Ectodermal cell (in vitro differentiated cells): ENCODE measurements at regions not wholly inside any gene's neighbourhood (a gene's known extent, or its start where the extent isn't known, plus 50 kb on each side); places are given as distances from the start of the nearest gene placed in this dataset.

Experiments
- H3K27ac ChIP-seq: 2 replicates; pipeline ENCODE4 v1.7.0; 2013; ENCODE audit warnings: mild to moderate bottlenecking, low read depth, low read length; ENCODE audit not compliant: insufficient read depth, poor library complexity, severe bottlenecking
- H3K27me3 ChIP-seq: 2 replicates; pipeline ENCODE4 v1.7.0; 2013; ENCODE audit warnings: mild to moderate bottlenecking, low read length; ENCODE audit not compliant: insufficient read depth, control insufficient read depth, poor library complexity, severe bottlenecking
- H3K36me3 ChIP-seq: one replicate; pipeline ENCODE4 v1.7.0; 2013; ENCODE audit warnings: low read length; ENCODE audit not compliant: control insufficient read depth, insufficient read depth
- H3K4me1 ChIP-seq: one replicate; pipeline ENCODE4 v1.7.0; 2013; ENCODE audit warnings: low read length; ENCODE audit not compliant: control insufficient read depth, insufficient read depth
- H3K4me3 ChIP-seq: 2 replicates; pipeline ENCODE4 v1.7.0; 2013; ENCODE audit warnings: low read depth, low read length, control low read depth; ENCODE audit not compliant: insufficient read depth
- H3K9me3 ChIP-seq: 2 replicates; pipeline ENCODE4 v1.7.0; 2013; ENCODE audit warnings: mild to moderate bottlenecking, low read length, moderate library complexity; ENCODE audit not compliant: control insufficient read depth
- WGBS, 2 experiments: methylation state at CpG; one replicate each; pipeline ENCODE4 v1.1.7; 2013; ENCODE audit warnings: missing lambda C conversion rate in 2 of 2; 5-methylcytosine and 5-hydroxymethylcytosine counted together

DNA sequence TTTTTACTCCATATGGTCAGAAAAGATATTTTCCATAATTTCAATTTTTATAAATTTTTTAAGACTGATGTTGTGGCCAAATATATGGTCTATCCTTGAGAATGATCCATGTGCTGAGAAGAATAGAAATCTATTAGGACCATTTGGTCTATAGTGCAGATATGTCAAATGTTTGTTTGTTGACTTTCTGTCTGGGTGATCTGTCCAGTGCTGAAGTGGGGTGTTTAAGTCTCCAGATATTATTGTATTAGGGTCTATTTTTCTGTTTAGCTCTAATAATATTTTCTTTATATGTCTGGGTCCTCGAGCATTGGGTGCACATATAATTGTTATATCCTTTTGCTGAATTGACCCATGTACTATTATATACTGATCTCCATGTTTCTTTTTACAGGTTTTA is 308.9 kb upstream of the LMO3 start:
- no CpG with 5 or more reads among the region's 1 CpG for WGBS, 2 experiments
- no peaks in the 10 kb centered on the region for H3K9me3 ChIP-seq
- no peaks in the 10 kb centered on the region for H3K27me3 ChIP-seq
- H3K4me1 ChIP-seq: no peaks in the 10 kb centered on the region
- H3K27ac ChIP-seq: no peak overlapping the region
- no peak overlapping the region for H3K4me3 ChIP-seq
- no peaks in the 10 kb centered on the region for H3K36me3 ChIP-seq

DNA sequence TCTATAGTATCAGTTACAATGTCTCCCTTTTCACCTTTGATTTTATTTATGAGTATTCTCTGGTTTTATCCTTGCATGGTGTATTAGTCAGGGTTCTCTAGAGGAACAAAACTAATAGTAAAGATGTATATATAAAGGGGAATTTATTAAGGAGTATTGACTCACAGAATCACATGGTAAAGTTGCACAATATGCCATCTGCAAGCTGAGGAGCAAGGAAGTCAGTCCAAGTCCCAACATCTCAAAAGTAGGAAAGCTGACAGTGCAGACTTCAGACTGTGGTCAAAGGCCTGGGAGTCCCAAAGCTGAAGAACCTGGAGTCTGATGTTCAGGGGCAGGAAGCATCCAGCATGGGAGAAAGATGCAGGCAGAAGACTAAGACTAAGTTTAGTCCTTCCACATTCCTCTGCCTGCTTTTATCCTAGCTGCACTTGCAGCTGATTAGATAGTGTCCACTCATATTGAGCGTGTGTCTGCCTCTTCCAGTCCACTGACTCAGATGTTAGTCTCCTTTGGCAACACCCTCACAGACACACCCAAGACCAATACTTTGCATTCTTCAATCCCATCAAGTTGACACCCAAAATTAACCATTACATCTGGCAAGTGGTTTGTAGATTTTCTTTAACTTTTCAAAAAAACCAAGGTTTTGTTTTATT is 308.0 kb upstream of the LMO3 start:
- H3K27ac ChIP-seq: no peak overlapping the region
- H3K27me3 ChIP-seq: no peaks in the 10 kb centered on the region
- no peaks in the 10 kb centered on the region for H3K4me1 ChIP-seq
- no peaks in the 10 kb centered on the region for H3K9me3 ChIP-seq
- no peaks in the 10 kb centered on the region for H3K36me3 ChIP-seq
- 91 to 93% methylated on average over 1 of the region's 1 CpG for WGBS, 2 experiments
- no peak overlapping the region for H3K4me3 ChIP-seq

DNA sequence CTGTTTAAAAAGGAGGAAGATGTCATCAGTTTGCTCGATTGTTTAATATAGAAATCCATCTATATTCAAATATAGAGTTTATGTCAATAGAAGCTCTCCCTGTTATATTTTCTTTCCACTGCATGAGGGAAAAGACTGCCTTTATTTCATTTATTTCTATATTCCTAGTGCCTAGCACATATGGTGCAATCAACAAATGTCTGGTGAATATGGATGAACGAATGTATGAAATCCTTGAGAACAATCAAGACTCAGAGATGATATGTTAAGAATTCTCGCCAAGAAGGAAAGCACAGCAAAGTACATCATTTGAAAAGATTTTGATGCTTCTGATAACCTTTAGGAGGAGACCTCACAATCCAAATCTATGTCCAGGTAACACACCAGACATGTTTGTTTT is 296.0 kb upstream of the LMO3 start:
- no peaks in the 10 kb centered on the region for H3K36me3 ChIP-seq
- H3K4me1 ChIP-seq: no peaks in the 10 kb centered on the region
- no peak overlapping the region for H3K4me3 ChIP-seq
- H3K9me3 ChIP-seq: no peaks in the 10 kb centered on the region
- H3K27ac ChIP-seq: no peak overlapping the region
- WGBS, 2 experiments: 90 to 96% methylated on average over 2 of the region's 3 CpGs
- H3K27me3 ChIP-seq: no peaks in the 10 kb centered on the region

DNA sequence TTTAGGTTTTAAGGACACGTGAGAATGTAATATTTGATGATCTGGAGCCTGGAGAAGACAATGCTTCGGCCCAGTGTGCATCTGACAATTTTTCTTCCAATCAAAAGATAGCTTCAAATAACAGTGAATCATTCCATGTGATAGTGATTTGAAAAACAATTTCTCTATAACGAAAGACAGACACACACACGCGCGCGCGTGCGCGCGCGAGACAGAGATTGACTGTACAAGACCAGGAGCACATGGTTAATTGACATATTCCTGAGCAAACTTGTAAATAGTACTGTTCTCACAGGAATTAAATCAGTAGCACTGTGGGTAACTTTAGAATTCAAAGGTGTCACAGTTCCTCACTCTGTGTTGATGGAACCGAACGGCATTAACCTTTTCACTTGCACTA is 287.5 kb upstream of the LMO3 start:
- Histone ChIP-seq H3K27me3 (no peaks in the 10 kb centered on the region), H3K36me3 (no peaks in the 10 kb centered on the region), H3K27ac (no peak overlapping the region), H3K4me1 (no peaks in the 10 kb centered on the region), H3K9me3 (no peaks in the 10 kb centered on the region), H3K4me3 (no peak overlapping the region)
- WGBS, 2 experiments: 96 to 98% methylated on average over 13 to 14 of the region's 14 CpGs

DNA sequence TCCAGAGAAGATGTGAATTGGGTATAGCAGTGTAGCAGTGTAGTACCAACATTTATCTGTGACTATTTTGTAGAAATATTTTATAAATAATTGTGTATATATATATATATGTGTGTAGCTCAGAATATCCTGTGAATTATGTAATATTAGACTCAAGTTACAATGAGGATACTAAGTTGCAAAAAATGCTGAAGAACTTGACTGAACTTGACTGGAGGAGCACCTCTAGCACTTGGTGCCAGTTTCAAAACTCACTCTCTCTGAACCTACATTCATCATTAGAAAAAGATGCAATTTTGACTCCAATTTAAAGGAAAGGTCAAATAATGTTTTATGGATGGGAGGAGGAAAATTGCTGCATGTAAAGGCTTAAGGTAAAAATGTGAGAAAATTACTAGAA is 285.7 kb upstream of the LMO3 start:
- Histone ChIP-seq H3K9me3 (no peaks in the 10 kb centered on the region), H3K27me3 (no peaks in the 10 kb centered on the region), H3K36me3 (no peaks in the 10 kb centered on the region), H3K4me1 (no peaks in the 10 kb centered on the region), H3K4me3 (no peak overlapping the region), H3K27ac (no peak overlapping the region)

DNA sequence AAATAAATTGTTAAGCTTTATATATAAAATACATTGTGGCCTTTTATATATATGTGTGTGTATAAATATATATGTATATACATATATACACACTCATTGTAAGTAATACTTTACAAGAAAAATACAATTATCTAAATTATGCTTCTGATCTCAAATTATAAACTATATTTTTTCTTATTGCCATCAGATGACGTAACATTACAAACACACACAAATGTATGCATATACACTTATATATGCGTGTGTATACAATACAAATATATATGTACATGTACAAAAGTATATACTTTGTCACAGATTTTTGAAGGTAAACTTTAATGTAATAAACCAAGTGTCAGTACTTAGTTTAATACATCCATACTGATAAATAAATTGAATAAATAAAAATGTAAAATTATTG is 278.9 kb upstream of the LMO3 start:
- Histone ChIP-seq H3K4me3 (no peak overlapping the region), H3K27me3 (no peaks in the 10 kb centered on the region), H3K27ac (no peak overlapping the region), H3K9me3 (no peaks in the 10 kb centered on the region), H3K36me3 (no peaks in the 10 kb centered on the region), H3K4me1 (peaks cover 6% of the 10 kb centered on the region)
- no CpG with 5 or more reads among the region's 2 CpGs for WGBS, 2 experiments

DNA sequence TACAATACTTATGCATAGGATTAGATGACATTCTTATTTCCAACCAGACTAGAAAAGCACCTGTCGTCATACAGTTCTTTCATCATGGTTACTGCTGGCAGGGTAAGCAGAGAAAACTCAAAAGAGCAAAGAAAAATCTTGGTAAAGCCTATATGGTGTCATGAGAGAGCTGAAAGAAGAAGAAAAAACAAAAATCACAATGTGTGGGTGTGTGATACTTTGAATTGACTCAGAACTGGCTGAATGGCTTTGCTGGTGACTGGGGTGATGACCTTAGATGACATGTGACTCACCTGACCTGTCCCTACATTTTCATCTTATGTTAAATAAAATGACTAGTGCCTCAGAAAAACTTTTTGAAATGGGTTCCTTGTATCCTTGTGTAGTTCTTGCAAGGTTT is 278.1 kb upstream of the LMO3 start:
- Histone ChIP-seq H3K36me3 (no peaks in the 10 kb centered on the region), H3K9me3 (no peaks in the 10 kb centered on the region), H3K27me3 (no peaks in the 10 kb centered on the region), H3K4me1 (peaks cover 6% of the 10 kb centered on the region), H3K4me3 (no peak overlapping the region), H3K27ac (no peak overlapping the region)
- whole genome bisulfite sequencing, 2 experiments: 82 to 100% methylated on average over 1 of the region's 1 CpG

DNA sequence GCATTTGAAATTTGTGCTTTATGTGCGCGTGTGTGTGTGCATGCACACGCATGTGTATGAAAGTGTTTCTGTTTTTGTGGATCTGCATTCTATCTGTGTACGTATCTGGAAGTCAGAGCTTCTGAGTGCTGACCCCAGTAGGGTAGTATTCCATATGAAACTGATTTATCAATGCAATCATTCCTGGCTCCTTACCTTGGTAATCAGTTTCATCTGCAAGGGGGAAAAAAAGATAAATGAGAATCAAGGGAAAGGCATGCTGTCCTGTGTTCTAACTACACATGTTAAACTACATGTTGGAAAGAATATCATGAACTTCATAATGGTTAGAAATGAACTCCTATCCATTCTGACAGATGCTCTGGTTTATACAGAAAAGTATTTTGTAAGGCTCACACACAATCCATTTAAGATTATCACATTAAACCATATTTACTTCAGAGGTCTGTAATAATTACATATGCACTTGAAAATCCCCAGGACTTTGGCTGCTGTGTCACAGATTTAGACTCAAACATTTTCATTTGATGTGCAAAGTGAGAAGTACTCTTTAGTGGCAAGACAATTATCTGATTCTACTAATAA is 276.1 kb upstream of the LMO3 start:
- Histone ChIP-seq H3K27me3 (no peaks in the 10 kb centered on the region), H3K4me1 (peaks cover 6% of the 10 kb centered on the region), H3K9me3 (no peaks in the 10 kb centered on the region), H3K27ac (no peak overlapping the region), H3K36me3 (no peaks in the 10 kb centered on the region), H3K4me3 (no peak overlapping the region)
- WGBS, 2 experiments: 90 to 97% methylated on average over 4 of the region's 4 CpGs

DNA sequence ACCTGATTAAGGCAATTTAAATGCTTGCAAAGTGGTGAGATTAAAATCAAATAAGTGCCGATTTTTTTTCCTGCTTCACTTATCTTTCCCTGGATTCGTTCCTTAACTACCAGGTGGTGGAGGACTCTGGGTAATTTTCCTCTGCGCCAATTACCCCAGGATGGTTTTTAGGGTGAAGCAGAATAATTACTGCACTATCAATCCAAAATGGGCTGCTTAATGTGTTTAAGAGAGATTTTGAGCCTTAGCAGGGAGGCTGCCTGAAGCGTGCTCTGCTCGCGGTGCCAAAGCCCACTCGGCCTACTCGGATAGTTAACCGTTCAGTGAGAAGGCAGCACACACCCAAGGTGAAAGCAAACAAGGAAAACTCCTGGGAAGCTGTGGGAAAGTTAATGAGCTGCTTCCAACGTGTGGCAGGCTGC is 274.9 kb upstream of the LMO3 start:
- H3K4me3 ChIP-seq: no peak overlapping the region
- peaks cover 6% of the 10 kb centered on the region for H3K4me1 ChIP-seq
- H3K36me3 ChIP-seq: no peaks in the 10 kb centered on the region
- no peaks in the 10 kb centered on the region for H3K9me3 ChIP-seq
- H3K27ac ChIP-seq: no peak overlapping the region
- WGBS, 2 experiments: 54 to 63% methylated on average over 9 to 10 of the region's 10 CpGs
- no peaks in the 10 kb centered on the region for H3K27me3 ChIP-seq

DNA sequence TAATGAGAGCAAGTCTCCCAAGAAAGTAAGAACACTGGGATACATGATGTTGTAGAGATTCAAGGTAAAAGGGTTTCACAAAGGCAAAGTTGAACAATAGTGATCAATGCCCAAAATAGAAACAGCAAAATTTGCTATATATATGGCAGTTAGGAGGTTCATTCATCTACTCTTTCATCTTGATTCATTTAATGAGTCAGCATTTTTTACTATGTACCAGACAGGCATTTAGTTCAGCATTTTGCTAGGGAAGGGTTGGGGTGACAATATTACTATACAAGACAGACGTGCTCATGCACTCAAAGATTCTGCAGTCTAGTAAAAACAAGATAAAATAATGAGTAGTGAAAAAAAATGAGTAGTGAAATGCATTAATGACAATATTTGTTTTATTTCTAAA is 264.9 kb upstream of the LMO3 start:
- H3K4me1 ChIP-seq: no peaks in the 10 kb centered on the region
- no peaks in the 10 kb centered on the region for H3K9me3 ChIP-seq
- no peaks in the 10 kb centered on the region for H3K36me3 ChIP-seq
- H3K27ac ChIP-seq: no peak overlapping the region
- H3K4me3 ChIP-seq: no peak overlapping the region
- no peaks in the 10 kb centered on the region for H3K27me3 ChIP-seq
- 89% methylated on average over 1 of the region's 1 CpG; no CpG with 5 or more reads in 1 of the 2 experiments for WGBS, 2 experiments

DNA sequence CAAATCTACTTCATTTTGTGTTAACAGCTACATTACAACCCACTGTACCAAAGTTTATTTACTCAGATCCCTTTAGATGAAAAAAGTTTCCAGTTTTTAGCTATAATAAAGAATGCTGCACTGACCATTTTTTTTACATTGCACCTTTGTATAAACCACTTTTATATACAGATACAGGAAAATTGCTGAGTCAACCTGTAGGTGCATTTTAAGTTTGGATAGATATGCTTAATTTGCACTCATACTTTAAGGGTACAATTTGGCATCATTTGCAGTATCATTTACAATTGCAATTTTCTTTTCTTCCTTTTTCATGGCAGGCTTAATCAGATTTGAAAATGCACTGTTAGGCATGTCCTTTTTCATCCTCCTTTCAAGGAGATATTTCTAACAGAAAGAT is 257.8 kb upstream of the LMO3 start:
- Histone ChIP-seq H3K9me3 (no peaks in the 10 kb centered on the region), H3K4me1 (no peaks in the 10 kb centered on the region), H3K36me3 (no peaks in the 10 kb centered on the region), H3K27ac (no peak overlapping the region), H3K4me3 (no peak overlapping the region), H3K27me3 (no peaks in the 10 kb centered on the region)
